Nephron progenitor cell (in vitro differentiated cells): ENCODE measurements at regions not wholly inside any gene's neighbourhood (a gene's known extent, or its start where the extent isn't known, plus 50 kb on each side); places are given as distances from the start of the nearest gene placed in this dataset.
A peak's percentile ranks its signal among the peaks of the same experiment; 100 is the strongest.

Source experiments
- DNase-seq: peaks from one replicate; pipeline ENCODE4 v3.0.0; 2021
- H3K27ac Mint-ChIP-seq: 2 replicates; pipeline ENCODE4 v1.8.0; 2021; ENCODE audit warnings: mild to moderate bottlenecking, moderate library complexity, mixed read lengths
- H3K27me3 Mint-ChIP-seq: 2 replicates; pipeline ENCODE4 v1.8.0; 2021; ENCODE audit warnings: mild to moderate bottlenecking, low read depth, mixed read lengths; ENCODE audit not compliant: poor library complexity
- H3K36me3 Mint-ChIP-seq: 2 replicates; pipeline ENCODE4 v1.8.0; 2021; ENCODE audit warnings: low read depth, mixed read lengths
- H3K4me1 Mint-ChIP-seq: 2 replicates; pipeline ENCODE4 v1.8.0; 2021; ENCODE audit warnings: mixed read lengths
- H3K4me3 Mint-ChIP-seq: 2 replicates; pipeline ENCODE4 v1.8.0; 2021; ENCODE audit warnings: mild to moderate bottlenecking, moderate library complexity, mixed read lengths
- H3K9me3 Mint-ChIP-seq: 2 replicates; pipeline ENCODE4 v1.8.0; 2021; ENCODE audit warnings: mild to moderate bottlenecking, moderate library complexity, mixed read lengths
- CTCF ChIP-seq: fragments of 200-600 bp; sonication (generic); IDR thresholded peaks from 2 replicates; pipeline ENCODE4 v1.5.0; 2021; ENCODE audit warnings: antibody characterized with exemption

- H3K4me3 Mint-ChIP-seq, result no peak overlapping the region
- no peaks in the 10 kb centered on the region for H3K36me3 Mint-ChIP-seq
- no peaks in the 10 kb centered on the region for H3K27me3 Mint-ChIP-seq
- peaks cover 9% of the 10 kb centered on the region for H3K9me3 Mint-ChIP-seq
- DNase-seq, result no peak
- H3K4me1 Mint-ChIP-seq, result no peaks in the 10 kb centered on the region
- H3K27ac Mint-ChIP-seq, result no peak overlapping the region
- TF ChIP-seq CTCF, result no peak
Observed at GRCh38 chr10:89838044-89838615, 136.7 kb downstream of the KIF20B start.

- H3K4me3 Mint-ChIP-seq, result no peak overlapping the region
- H3K36me3 Mint-ChIP-seq, result no peaks in the 10 kb centered on the region
- H3K27me3 Mint-ChIP-seq, result peaks cover 4% of the 10 kb centered on the region
Observed at GRCh38 chr10:89845541-89846280, 144.3 kb downstream of the KIF20B start.

GRCh38 chr10:89846281-89846630 lies 144.9 kb downstream of the KIF20B start:
- Mint-ChIP-seq H3K27ac (no peak overlapping the region), H3K27me3 (peaks cover 4% of the 10 kb centered on the region), H3K36me3 (no peaks in the 10 kb centered on the region), H3K4me1 (peaks cover 6% of the 10 kb centered on the region), H3K4me3 (no peak overlapping the region), H3K9me3 (peaks cover 20% of the 10 kb centered on the region)
- no peak for DNase-seq
- TF ChIP-seq CTCF, result no peak

More at GRCh38 chr10:89845541-89846280, 144.3 kb downstream of the KIF20B start:
- Mint-ChIP-seq H3K4me1 (peaks cover 6% of the 10 kb centered on the region), H3K9me3 (peaks cover 20% of the 10 kb centered on the region), H3K27ac (no peak overlapping the region)
- no peak for TF ChIP-seq CTCF
- DNase-seq, result no peak

- H3K27me3 Mint-ChIP-seq, result peaks cover 4% of the 10 kb centered on the region
- no peak overlapping the region for H3K27ac Mint-ChIP-seq
- no peak for DNase-seq
- H3K9me3 Mint-ChIP-seq, result peaks cover 20% of the 10 kb centered on the region
- TF ChIP-seq CTCF, result no peak
- no peaks in the 10 kb centered on the region for H3K36me3 Mint-ChIP-seq
- peaks cover 6% of the 10 kb centered on the region for H3K4me1 Mint-ChIP-seq
- H3K4me3 Mint-ChIP-seq, result no peak overlapping the region
Observed at GRCh38 chr10:89846786-89847185, 145.4 kb downstream of the KIF20B start.

GRCh38 chr10:89852872-89853271 lies 151.5 kb downstream of the KIF20B start:
- Mint-ChIP-seq H3K9me3 (no peaks in the 10 kb centered on the region), H3K4me1 (no peaks in the 10 kb centered on the region), H3K36me3 (no peaks in the 10 kb centered on the region), H3K27me3 (peaks cover 7% of the 10 kb centered on the region), H3K27ac (no peak overlapping the region), H3K4me3 (no peak overlapping the region)
- TF ChIP-seq CTCF, result no peak
- no peak for DNase-seq

GRCh38 chr10:89853781-89854191 lies 152.4 kb downstream of the KIF20B start:
- H3K4me3 Mint-ChIP-seq, result no peak overlapping the region
- no peaks in the 10 kb centered on the region for H3K4me1 Mint-ChIP-seq
- no peaks in the 10 kb centered on the region for H3K36me3 Mint-ChIP-seq
- peak; percentile 54 for TF ChIP-seq CTCF
- H3K9me3 Mint-ChIP-seq, result no peaks in the 10 kb centered on the region
- DNase-seq, result peak; percentile 35
- H3K27ac Mint-ChIP-seq, result no peak overlapping the region
- peaks cover 7% of the 10 kb centered on the region for H3K27me3 Mint-ChIP-seq
